GM21515 (cell line): ENCODE measurements at regions not wholly inside any gene's neighbourhood (a gene's known extent, or its start where the extent isn't known, plus 50 kb on each side); places are given as distances from the start of the nearest gene placed in this dataset.

Experiments used
- ATAC-seq: cut with Tn5 transposase; IDR thresholded peaks from one replicate; pipeline ENCODE4 v1.9.1; 2021; ENCODE audit not compliant: unreplicated experiment

DNA sequence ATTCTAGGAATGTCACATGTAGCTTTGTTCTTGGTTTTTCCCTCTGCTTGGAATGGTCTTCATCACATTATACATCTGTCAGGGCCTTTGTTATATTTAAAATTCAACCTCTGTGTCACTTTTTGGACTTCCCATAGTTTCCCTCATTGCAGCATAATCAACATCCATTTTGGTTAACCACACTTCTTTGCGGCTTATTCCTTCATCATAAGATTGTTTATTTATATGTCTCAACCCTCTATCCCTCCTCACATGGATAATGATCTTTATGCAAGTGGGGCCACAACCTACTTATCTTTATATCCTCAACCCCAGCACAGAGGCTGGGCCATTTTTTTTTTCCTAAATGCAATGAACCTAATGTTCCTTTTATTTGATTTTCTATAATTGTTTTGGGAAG, 260.0 kb upstream of the THBS1 start:
- ATAC-seq = no peak

DNA sequence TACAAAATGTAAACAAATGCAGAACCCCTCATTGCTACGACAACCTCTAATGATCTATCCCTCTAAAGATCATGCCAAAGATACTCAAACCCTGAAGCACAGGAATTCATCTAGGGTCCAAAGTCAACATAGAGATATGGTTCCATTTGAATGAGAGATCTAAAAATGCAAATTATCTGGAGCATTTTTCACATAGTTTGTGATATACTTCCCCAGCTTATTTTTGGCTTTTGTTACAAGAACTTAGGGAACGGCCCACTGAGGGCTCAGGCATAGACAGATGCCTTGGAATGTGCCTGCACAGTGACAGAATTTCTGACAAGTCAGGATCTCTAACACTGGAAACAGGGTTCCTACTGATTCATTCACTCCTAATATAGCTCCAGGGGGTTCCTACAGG, 258.9 kb upstream of the THBS1 start:
- ATAC-seq = no peak

DNA sequence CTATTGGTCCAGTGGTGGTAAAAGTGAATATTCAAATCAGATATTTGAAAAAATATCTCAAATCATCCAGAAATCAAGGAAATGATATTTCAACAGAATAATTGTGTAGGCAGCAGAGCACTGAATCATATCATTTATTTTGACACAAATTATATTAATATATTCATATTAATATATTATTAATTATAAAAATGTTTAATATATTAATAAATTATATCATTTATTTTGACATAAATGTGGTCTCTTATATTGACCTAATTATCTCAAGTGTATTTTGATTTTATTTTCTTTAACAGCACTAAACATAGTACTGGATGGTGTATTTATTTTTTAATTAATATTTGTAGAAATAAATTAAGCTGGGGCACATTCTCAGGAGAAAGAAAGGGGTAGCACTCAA, 257.7 kb upstream of the THBS1 start:
- no peak for ATAC-seq

DNA sequence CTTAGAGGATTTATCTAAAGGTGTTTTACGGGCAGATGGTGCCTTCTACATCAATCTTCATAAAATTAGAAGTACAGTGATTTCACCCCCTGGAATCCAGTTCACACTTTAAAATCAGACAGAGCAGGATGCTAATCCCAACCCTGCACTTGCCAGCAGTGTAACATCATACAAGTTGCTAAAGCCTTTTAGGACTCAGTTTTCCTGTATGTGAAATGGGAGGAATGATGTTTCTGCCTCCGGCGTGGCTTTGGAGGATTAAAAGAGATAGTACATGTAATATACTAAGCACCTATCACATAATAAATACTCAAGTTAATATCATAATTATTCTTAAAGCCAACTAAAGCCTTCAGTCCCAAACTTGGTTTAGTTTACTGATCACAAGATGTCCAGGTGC, 257.2 kb upstream of the THBS1 start:
- no peak for ATAC-seq

DNA sequence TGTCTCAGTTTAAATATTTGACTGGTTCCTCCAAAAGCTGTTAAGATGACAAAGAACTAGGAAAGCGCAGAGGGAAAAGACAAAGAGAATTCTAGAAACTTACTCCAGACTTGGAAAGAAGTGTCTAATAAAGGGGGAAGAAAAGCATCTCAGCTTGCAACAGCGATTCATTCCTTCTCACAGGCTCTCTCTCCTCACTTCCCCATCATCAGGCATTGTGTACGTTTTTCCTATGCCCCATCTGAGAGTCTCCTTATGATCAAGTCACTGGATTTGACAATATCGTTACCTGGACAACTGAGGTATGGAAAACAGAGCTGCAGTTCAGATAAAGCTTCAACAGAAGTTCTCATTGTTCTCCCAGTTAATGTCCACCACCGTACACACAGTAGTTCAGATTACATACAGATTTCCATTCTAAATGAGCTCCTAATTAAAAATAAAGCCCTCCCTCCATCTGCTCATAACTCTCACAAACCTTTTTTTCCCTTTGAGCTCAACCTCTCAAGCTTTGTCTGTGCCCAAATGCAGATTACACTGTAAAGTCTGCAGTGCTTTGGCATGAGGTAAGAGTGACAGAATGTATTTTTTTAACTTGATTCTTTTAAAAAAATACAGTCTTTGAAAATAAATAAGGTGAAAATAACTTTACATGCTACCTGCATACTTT, 254.4 kb upstream of the THBS1 start:
- ATAC-seq = no peak

DNA sequence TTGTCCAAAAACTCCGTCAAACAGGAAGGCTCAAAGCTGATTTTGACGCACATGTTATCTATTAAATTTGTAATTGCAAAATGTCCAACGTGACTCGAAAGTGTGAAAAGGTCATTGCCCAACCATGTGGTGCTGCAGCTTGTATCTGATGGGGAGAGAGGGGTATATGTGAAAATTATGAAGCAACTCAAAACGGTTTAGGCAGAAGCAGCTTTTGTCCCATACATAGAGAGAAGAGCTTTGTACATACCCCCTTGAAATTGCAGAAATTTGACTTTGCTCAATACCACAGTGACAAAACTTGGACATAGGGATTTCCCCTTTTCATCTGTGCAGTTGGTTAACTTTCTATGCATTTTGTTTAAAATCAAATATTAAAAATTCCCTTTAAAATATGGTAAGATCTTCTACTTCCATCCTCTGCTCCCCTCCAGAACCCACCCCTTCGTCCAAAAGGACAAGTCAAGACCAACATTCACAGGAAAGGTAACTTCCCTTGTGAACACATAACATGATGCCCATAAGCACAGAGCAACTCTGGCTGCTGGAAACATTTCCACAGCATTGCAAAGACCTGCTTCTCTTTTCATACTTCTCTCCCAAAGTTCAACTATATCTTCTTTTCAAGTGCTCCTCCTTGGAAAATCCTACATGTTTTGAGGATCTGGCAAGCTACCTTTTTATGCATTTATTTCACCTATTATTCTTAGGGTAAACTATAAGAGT, 253.7 kb upstream of the THBS1 start:
- ATAC-seq = no peak

DNA sequence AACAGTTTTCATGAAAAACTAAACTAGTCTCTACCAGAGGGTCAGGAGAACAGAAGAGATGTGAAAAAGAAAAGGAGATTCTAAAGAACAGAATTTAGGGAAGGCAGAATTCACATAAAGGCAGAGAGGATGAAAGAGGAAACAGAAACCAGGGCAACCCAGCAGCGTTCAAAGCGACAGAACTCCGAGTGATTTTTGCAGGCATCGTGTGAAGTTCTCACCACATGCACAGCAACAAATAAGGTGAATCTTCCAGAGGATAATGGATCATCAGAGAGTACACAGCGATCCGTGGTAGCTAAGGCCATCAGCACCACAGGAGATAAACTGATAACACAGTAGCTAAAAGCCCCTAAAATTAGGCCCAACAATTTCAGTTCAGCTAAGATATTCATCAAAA, 250.8 kb upstream of the THBS1 start:
- ATAC-seq = no peak

DNA sequence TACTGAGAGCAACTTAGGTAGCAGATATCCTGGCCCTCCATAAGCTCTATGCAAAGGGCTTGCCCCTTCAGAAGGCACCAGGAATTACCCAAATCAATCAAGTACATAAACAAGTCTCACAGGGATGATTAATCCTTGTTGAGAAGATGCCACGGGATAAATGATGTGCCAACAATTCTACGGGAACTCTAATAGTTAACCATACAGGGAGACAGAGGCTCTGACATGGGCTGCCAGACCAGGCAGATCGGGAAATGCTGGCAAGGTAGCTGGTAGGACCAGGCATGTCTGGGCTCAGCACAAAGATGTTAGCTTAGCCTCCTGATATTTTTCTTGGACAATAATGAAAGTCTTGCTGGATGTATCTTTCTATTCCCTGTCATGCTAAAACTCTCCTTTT, 249.3 kb upstream of the THBS1 start:
- ATAC-seq = no peak

DNA sequence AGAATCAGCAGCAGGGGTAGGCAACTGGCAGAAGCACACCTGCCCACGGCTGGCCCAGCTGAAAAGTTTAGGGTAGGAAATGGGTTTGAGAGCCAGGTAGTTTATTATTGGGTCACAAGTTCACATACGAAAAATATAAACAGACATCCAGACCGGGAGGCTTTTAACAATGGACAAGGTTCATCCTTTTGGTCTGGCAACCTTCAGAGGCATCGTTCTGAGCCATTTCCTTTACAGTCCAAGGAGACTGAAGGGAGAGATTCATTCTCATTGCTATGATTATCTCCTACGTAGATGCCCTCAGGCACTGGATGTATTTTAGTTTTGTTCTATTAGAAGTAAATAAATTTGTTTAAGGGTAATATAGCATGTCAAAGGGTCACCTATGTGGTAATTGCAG, 248.0 kb upstream of the THBS1 start:
- no peak for ATAC-seq

DNA sequence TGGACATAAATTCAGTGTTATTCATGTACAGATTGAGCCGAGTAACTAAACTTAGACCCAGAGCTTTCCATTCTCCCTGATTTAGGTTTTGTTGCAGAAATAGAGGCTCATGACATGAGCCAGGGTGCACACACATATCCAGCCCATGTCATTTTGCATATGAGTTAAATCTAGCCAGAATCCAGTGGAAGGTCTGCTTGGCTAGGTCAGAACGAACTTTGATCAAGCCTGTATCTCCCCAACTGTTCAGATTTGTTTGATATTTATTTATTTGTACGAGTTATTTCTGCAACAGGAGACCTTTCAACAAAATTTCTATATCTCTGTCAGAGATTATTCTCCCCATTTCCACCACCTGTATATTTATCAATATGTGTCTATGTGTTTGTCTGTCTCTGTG, 247.5 kb upstream of the THBS1 start:
- no peak for ATAC-seq

DNA sequence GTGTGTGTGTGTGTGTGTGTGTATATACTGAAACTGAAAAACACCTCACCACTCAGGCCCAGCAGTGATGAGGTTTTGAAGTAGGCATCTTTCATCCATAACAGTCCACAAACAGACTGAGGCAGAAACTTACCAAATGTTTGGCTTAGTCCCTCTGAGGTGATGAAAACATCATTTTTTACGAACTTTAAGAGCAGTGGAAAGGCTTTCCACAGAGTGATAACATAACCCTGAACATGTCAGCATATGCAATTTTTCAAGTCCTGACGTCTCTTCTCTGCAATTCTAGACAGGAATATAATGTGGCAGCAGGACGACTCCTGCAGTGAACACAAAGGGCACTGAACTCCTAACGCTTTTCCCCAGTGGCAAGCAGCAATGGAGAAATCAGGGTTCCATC, 247.0 kb upstream of the THBS1 start:
- ATAC-seq = no peak

DNA sequence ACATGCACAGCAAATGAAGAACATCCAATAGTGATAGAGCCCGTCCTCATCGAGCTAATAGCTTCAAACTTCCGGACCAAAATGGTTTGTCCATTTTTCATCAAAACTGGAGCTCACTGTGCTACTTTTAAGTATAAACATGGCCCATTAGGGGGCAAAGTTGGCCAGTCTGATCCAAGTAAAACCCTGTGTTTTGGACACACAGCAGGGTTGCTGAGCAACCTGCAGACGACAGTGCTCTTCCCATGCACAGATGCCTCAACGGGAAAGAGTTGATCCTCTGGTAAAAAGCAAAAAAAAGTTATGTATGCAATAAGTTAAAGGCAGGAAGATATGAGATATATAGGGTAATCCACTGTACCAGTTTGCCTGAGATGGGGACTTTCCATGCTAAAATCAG, 244.0 kb upstream of the THBS1 start:
- ATAC-seq = no peak

DNA sequence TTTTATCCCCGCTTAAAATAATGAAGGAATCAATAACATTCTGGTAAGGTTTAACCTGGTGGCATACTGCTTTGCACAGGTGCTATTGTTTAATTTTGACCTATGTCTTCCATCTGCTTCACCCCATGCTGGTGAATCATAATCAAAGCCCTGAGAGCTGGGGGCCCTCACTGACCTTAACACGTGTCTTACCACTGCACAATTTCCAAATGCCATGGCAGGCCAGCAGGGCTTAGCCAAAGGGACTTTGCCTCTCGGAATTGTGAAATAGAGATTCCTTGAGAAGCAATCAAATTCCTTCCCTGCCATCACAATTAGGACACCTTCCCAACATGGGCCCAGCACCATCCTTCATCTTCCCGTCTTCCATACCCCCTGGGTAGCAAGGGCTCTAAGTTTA, 242.6 kb upstream of the THBS1 start:
- no peak for ATAC-seq

DNA sequence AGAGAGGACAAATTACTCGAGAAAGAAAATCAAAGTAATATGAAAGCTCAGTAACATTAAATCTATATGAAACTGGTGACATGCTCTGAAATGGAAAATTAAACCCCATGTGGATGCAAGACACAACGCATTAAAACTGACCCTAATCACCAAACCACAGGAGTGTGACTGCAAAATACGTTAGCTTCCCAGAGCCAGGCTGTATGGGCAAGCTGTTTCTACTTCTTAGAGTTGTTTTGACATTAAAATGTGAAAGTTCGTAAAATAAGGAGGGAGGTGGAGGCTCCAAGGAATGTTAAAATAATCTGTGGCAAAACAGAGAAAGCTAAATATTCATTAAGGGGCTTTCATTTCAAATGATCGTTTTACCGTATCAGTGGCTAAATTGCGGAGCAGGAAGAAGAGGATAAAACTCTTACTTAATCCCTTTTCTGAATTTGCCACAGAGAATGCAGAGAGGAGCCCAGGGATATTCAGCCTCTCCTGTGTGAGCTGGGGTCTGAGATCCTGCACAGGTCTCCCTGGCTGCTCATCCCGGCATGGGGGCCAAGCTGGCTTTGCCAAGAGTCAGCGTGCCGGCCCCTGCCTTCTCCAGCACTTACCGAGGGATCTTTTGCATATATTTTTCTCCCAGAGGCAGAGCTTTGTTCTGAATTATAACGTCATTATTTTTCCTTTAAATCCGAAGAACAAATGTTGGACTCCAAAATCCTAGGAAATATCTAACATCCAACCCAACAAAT, 239.8 kb upstream of the THBS1 start:
- ATAC-seq = no peak

DNA sequence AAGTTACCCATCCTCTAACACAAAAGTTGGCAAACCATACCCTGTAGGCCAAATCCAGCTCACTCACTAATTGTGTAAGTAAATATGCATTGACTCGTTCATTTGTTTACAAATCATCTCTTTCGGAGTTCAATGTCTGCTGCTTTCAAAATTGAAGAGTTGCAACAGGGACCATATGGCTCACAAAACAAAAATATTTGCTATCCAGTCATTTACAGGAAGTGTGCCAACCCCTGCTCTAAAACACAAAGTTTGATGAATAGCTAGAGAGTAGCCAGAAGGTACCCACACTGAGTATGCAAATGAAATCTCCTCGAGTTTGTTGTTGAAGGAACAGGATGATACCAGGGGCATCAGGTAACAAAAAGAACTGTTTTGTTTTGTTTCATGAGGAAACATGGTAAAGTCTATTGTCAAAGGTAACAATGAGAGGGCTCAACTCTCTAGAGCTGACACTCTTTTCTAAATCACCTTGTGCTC, 236.2 kb upstream of the THBS1 start:
- ATAC-seq = no peak

DNA sequence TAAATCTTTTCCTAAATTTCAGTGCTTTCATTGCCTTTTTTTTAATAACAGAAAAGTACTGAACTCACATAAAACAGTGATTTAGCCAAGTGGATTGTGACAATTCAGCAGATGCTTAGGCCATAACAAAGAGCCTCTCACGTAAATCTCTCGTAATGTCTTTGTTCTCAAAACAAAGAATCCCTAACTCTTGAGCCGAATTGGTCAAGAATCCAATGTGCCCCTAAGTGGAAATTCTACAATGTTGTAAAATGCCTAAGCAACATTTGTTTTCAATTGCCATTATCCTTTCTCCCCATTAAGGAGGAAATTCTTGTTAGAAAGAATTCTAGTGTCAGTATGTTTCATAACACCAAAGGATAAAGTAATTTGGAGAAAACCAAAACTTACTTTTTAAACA, 235.7 kb upstream of the THBS1 start:
- ATAC-seq = no peak

DNA sequence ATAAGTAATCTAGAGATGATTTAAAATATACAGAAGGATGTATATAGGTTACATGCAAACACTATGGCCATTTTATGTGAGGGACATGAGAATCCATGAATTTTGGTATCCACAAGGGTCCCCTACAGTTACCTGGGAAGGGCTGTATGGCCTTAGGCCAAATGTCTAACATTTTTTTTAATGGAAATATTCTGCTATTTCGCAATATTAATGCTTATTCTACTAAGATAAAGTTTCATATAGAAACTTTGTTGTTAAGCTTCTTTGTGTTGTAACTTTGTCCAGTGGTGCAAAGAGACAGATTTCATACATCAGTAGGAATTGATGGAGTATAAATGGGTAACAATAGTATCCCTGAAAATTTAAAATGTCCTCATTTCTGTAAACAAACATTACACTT, 233.4 kb upstream of the THBS1 start:
- ATAC-seq = no peak

DNA sequence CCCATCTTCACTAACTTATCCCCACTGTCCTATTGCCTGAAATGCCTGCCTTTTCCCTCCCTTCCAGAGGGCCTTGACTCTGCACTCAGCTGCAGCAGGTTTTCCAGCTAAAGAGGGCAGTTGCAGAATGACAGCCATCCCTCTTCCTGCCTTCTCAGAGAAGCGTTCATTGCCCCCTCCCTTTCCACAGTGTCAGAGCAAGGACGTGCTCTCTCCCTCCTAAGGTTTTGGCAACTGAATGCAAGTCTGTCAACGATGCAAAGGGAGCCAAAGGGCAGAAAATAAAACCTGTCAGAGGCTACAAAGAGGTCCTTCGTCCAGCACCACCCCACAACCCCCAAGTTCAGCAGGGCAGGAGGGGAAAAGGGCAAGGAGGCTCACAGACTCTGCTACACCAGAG, 230.1 kb upstream of the THBS1 start:
- ATAC-seq = no peak

DNA sequence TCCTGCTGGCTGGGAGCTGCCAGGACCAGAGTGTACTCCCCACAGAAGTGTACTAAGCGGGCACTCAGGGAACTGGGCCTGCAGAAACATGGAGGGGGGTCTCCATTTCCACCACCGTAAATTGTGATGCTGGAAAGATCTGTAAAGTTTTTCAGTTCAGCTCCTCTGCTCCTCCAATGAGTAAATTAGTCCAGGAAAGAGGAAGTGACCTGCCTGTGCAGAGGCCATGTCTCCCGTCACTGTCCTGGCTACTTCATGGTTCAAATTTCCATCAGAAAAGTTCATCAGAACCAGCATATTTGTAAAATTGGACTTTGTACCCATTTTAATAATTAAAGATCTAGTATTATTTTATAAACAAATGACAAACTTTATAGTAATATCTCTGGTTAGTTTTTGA, 226.7 kb upstream of the THBS1 start:
- ATAC-seq = no peak

DNA sequence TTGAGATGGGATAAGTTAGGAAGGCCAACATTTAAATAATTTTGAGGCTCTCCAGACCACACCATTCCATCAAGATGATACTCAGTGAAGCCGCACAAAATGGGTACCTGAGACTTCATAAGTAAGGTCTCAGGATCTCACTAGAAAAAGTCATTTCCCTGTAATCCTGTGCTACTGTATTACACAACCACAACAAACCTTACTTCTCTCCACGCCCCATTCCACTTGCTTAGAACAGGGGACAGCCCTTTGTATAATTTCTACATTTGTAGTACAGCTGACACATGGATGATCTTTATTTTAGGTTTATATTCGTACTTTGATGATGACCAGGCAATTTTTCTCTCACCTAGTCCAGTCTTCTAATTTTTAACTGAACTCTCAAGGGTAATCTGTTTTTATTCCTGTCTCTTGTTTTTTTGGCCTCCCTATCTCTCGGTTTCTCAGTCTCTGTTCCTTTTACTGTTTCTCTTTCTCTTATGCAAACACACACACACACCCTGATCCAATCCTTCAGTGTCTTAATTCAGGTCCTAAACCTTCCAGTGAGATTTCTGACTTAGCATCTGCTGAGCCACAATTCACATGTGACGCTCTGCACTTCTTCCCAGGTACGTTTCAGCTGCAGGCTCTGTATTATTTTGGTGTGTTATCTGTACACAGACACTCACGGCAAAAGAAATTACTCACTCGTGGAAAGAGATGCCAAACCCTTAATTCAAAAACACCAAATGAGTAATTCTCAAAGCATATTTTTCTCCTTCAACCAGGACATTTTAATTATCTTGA, 223.2 kb upstream of the THBS1 start:
- ATAC-seq = no peak

DNA sequence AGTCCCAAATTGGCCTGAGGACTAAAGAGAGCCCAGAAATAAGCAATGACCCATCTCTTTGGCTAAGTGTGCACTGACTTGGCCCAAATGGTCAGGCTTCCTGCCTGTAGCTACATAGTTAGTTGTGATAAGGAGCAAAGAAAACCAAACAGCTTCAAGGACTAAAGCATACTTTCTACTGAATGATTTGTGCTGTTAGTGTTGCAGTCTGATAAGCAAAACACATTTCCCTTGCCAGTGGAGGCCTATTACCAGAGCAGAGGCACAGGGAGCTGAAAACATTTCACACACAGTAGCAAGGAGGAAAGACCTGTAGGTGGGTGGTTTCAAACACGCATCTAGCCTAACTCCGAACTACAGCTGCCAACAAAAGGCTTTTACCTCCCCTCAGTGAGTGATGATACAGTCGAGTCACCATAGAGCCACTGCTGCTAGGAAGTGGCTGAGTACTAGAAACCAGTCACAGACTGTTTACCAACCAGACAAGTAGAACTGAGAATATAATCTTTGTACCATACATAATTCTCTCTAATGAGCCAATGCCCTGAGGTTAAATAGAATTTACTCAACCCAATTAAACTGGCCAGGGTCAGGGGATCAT, 222.3 kb upstream of the THBS1 start:
- no peak for ATAC-seq
